Neural cell (in vitro differentiated cells): ENCODE measurements at regions not wholly inside any gene's neighbourhood (a gene's known extent, or its start where the extent isn't known, plus 50 kb on each side); places are given as distances from the start of the nearest gene placed in this dataset.

Experiments
- H2AFZ ChIP-seq: fragments of 200-600, 300-800 bp; sonication (generic), shearing (Covaris generic); 2 replicates; pipeline ENCODE4 v1.6.0; 2014; ENCODE audit warnings: low read depth, mild to moderate bottlenecking, antibody characterized with exemption, low read length, moderate library complexity
- H3F3A ChIP-seq: fragments of 200-600 bp; shearing (Covaris generic); 2 replicates; pipeline ENCODE4 v1.6.1; 2016; ENCODE audit warnings: mild to moderate bottlenecking, moderate library complexity, mixed read lengths, antibody characterized with exemption, low read length; ENCODE audit not compliant: insufficient read depth, poor library complexity, severe bottlenecking
- H3K27ac ChIP-seq: fragments of 200-600, 300-800 bp; sonication (generic), shearing (Covaris generic); 2 replicates; pipeline ENCODE4 v1.5.1; 2014; ENCODE audit warnings: mild to moderate bottlenecking, low read length, moderate library complexity
- H3K27me3 ChIP-seq: fragments of 300-800, 200-600 bp; sonication (generic), shearing (Covaris generic); 2 replicates; pipeline ENCODE4 v1.6.0; 2014; ENCODE audit warnings: mild to moderate bottlenecking, low read depth, low read length, moderate library complexity; ENCODE audit not compliant: insufficient read depth
- H3K36me3 ChIP-seq: fragments of 300-800, 200-600 bp; sonication (generic), shearing (Covaris generic); 2 replicates; pipeline ENCODE4 v1.5.1; 2014; ENCODE audit warnings: mild to moderate bottlenecking, antibody characterized with exemption, low read length, moderate library complexity; ENCODE audit not compliant: insufficient read depth
- H3K4me2 ChIP-seq: fragments of 300-800, 200-600 bp; sonication (generic), shearing (Covaris generic); 2 replicates; pipeline ENCODE4 v1.6.0; 2014; ENCODE audit warnings: mild to moderate bottlenecking, low read length
- H3K4me3 ChIP-seq: fragments of 300-800, 200-600 bp; sonication (generic), shearing (Covaris generic); 2 replicates; pipeline ENCODE4 v1.5.1; 2014; ENCODE audit warnings: mild to moderate bottlenecking, low read length, moderate library complexity
- H3K79me2 ChIP-seq: fragments of 200-600 bp; shearing (Covaris generic); replicated peaks from 2 replicates; pipeline ENCODE4 v1.6.0; 2014; ENCODE audit warnings: mild to moderate bottlenecking, low read length, moderate library complexity; ENCODE audit not compliant: insufficient read depth
- H3K9ac ChIP-seq: fragments of 300-800, 200-600 bp; sonication (generic), shearing (Covaris generic); 2 replicates; pipeline ENCODE4 v1.6.1; 2016; ENCODE audit warnings: mild to moderate bottlenecking, low read length, mixed read lengths
- H3K9me2 ChIP-seq: fragments of 200-600 bp; shearing (Covaris generic); 2 replicates; pipeline ENCODE4 v1.6.1; 2016; ENCODE audit warnings: mild to moderate bottlenecking, low read length, mixed read lengths; ENCODE audit not compliant: insufficient read depth
- H3K9me3 ChIP-seq: fragments of 200-600, 300-800 bp; sonication (generic), shearing (Covaris generic); 2 replicates; pipeline ENCODE4 v1.6.1; 2016; ENCODE audit warnings: mild to moderate bottlenecking, mixed run types, low read length, moderate library complexity, mixed read lengths
- H4K20me1 ChIP-seq: fragments of 200-600 bp; shearing (Covaris generic); 2 replicates; pipeline ENCODE4 v1.6.1; 2016; ENCODE audit warnings: mild to moderate bottlenecking, mixed run types; ENCODE audit not compliant: insufficient read depth
- EP300 ChIP-seq: fragments of 450-650 bp; conservative IDR thresholded peaks from 2 replicates; pipeline ENCODE4 v1.6.1; 2014; ENCODE audit warnings: antibody characterized with exemption, mild to moderate bottlenecking, moderate library complexity; ENCODE audit not compliant: poor library complexity, severe bottlenecking
- EZH2 ChIP-seq: fragments of 200-600, 300-800 bp; shearing (Covaris generic), sonication (generic); IDR thresholded peaks from 2 replicates; pipeline ENCODE4 v1.6.1; 2014; ENCODE audit warnings: antibody characterized with exemption, low read length, borderline replicate concordance, mild to moderate bottlenecking; ENCODE audit not compliant: insufficient read depth, poor library complexity, severe bottlenecking
- MXI1 ChIP-seq: fragments of 450-650 bp; conservative IDR thresholded peaks from 2 replicates; pipeline ENCODE4 v1.6.1; 2014; ENCODE audit warnings: antibody characterized with exemption, mild to moderate bottlenecking; ENCODE audit not compliant: poor library complexity, severe bottlenecking
- POLR2AphosphoS5 ChIP-seq: IDR thresholded peaks from 2 replicates; pipeline ENCODE4 v1.6.1; 2012
- RAD21 ChIP-seq: fragments of 450-650 bp; conservative IDR thresholded peaks from 2 replicates; pipeline ENCODE4 v1.6.1; 2014; ENCODE audit warnings: antibody characterized with exemption, mild to moderate bottlenecking, moderate library complexity
- SMC3 ChIP-seq: fragments of 450-650 bp; conservative IDR thresholded peaks from 2 replicates; pipeline ENCODE4 v1.6.1; 2014; ENCODE audit warnings: antibody characterized with exemption, mild to moderate bottlenecking, moderate library complexity; ENCODE audit not compliant: poor library complexity
- TAF1 ChIP-seq: IDR thresholded peaks from 2 replicates; pipeline ENCODE4 v1.6.1; 2012; ENCODE audit warnings: low read depth
- TF ChIP-seq, protein P1 (sequence below): fragments of 450-650 bp; IDR thresholded peaks from 2 replicates; pipeline ENCODE4 v1.5.1; 2014; ENCODE audit warnings: antibody characterized with exemption, mild to moderate bottlenecking, moderate library complexity; ENCODE audit not compliant: poor library complexity, severe bottlenecking
- TF ChIP-seq, protein P2 (sequence below): IDR thresholded peaks from 2 replicates; pipeline ENCODE4 v1.6.1; 2012; ENCODE audit warnings: borderline replicate concordance

DNA sequence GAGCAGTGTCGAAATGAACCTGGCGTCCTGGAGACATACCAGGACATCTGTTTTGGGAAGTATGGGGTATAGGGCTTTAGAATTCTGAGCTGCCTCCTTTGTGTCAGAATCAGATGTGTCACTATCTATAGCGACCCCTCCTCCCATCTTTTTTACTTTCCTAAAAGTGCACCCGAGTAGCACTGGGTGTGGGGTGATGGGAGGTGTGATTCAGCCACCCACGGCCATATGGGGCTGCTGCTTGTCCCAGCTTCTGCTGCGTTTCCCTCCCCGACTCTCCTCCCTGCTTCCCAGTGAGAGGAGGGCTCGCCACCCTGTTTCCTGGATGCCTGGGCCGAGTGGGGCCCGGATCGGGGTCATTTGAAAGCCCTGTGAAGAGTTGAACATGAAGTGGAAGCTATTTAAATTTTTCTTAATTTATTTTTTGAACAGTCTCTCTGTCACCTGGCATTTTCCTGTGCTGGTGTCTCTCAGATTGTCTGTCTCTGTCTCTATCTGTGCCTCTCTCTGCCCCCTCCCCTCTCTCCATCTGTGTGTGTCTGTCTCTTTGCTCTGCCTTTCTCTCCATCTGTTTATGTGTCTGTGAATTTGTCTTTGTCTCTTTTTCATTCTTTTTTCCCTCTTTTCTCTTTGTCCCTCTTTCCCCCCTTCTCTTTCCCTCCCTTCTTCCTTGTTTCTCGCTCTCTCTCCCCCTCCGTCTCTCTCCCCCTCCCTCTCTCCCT is 638.8 kb upstream of the EEF2KMT start:
- Histone ChIP-seq H3K27ac (no peak overlapping the region), H3K4me3 (no peak overlapping the region), H3K4me2 (no peak overlapping the region), H2AFZ (no peak overlapping the region), H3K79me2 (no peaks in the 10 kb centered on the region), H3F3A (no peaks in the 10 kb centered on the region), H3K9ac (no peak overlapping the region), H3K36me3 (no peaks in the 10 kb centered on the region), H3K9me3 (no peaks in the 10 kb centered on the region), H4K20me1 (no peaks in the 10 kb centered on the region), H3K9me2 (no peaks in the 10 kb centered on the region), H3K27me3 (no peaks in the 10 kb centered on the region)
- TF ChIP-seq MXI1, result no peak
- no peak for TF ChIP-seq POLR2AphosphoS5
- TF ChIP-seq, protein P1, sequence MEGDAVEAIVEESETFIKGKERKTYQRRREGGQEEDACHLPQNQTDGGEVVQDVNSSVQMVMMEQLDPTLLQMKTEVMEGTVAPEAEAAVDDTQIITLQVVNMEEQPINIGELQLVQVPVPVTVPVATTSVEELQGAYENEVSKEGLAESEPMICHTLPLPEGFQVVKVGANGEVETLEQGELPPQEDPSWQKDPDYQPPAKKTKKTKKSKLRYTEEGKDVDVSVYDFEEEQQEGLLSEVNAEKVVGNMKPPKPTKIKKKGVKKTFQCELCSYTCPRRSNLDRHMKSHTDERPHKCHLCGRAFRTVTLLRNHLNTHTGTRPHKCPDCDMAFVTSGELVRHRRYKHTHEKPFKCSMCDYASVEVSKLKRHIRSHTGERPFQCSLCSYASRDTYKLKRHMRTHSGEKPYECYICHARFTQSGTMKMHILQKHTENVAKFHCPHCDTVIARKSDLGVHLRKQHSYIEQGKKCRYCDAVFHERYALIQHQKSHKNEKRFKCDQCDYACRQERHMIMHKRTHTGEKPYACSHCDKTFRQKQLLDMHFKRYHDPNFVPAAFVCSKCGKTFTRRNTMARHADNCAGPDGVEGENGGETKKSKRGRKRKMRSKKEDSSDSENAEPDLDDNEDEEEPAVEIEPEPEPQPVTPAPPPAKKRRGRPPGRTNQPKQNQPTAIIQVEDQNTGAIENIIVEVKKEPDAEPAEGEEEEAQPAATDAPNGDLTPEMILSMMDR, result no peak
- TF ChIP-seq, protein P2, sequence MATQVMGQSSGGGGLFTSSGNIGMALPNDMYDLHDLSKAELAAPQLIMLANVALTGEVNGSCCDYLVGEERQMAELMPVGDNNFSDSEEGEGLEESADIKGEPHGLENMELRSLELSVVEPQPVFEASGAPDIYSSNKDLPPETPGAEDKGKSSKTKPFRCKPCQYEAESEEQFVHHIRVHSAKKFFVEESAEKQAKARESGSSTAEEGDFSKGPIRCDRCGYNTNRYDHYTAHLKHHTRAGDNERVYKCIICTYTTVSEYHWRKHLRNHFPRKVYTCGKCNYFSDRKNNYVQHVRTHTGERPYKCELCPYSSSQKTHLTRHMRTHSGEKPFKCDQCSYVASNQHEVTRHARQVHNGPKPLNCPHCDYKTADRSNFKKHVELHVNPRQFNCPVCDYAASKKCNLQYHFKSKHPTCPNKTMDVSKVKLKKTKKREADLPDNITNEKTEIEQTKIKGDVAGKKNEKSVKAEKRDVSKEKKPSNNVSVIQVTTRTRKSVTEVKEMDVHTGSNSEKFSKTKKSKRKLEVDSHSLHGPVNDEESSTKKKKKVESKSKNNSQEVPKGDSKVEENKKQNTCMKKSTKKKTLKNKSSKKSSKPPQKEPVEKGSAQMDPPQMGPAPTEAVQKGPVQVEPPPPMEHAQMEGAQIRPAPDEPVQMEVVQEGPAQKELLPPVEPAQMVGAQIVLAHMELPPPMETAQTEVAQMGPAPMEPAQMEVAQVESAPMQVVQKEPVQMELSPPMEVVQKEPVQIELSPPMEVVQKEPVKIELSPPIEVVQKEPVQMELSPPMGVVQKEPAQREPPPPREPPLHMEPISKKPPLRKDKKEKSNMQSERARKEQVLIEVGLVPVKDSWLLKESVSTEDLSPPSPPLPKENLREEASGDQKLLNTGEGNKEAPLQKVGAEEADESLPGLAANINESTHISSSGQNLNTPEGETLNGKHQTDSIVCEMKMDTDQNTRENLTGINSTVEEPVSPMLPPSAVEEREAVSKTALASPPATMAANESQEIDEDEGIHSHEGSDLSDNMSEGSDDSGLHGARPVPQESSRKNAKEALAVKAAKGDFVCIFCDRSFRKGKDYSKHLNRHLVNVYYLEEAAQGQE, result no peak
- TF ChIP-seq RAD21, result no peak
- no peak for TF ChIP-seq EZH2
- TF ChIP-seq SMC3, result no peak
- no peak for TF ChIP-seq TAF1
- TF ChIP-seq EP300, result no peak

DNA sequence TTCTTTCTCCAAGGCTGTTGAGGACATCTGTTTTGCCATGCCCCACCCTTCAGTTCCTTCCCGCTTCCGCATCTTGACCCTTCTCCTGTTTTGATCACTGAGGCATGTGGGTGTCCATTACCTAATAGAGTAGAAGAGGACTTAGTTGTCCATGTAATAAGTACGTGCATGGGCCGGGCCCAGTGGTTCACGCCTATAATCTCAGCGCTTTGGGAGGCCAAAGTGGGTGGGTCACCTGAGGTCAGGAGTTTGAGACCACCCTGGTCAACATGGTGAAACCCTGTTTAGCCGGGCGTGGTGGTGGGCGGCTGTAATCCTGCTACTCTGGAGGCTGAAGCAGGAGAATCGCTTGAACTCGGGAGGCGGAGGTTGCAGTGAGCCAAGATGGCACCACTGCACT is 637.8 kb upstream of the EEF2KMT start:
- Histone ChIP-seq H3K27me3 (no peaks in the 10 kb centered on the region), H3K79me2 (no peaks in the 10 kb centered on the region), H3K9me3 (no peaks in the 10 kb centered on the region), H3K9ac (no peak overlapping the region), H3K9me2 (no peaks in the 10 kb centered on the region), H3K36me3 (no peaks in the 10 kb centered on the region), H2AFZ (no peak overlapping the region), H3F3A (no peaks in the 10 kb centered on the region), H4K20me1 (no peaks in the 10 kb centered on the region), H3K4me2 (no peak overlapping the region), H3K27ac (no peak overlapping the region), H3K4me3 (no peak overlapping the region)
- TF ChIP-seq POLR2AphosphoS5 (no peak), SMC3 (no peak), TAF1 (no peak), EP300 (no peak), RAD21 (no peak), EZH2 (no peak), MXI1 (no peak)
- TF ChIP-seq, protein P1, result no peak
- TF ChIP-seq, protein P2, result no peak
